Effector memory CD8-positive, alpha-beta T cell (primary cell): ENCODE measurements at regions not wholly inside any gene's neighbourhood (a gene's known extent, or its start where the extent isn't known, plus 50 kb on each side); places are given as distances from the start of the nearest gene placed in this dataset.

Source experiments
- ATAC-seq: fragments of 150-1000 bp; cut with Tn5 transposase; replicated peaks from 2 replicates; pipeline ENCODE4 v1.10.0; 2021; ENCODE audit warnings: mild to moderate bottlenecking, moderate library complexity
- DNase-seq, 3 experiments: peaks; one replicate each; pipeline ENCODE4 v3.0.0; 2021
- H3K27ac Mint-ChIP-seq, 2 donors: one replicate each; pipeline ENCODE4 v1.8.0; 2022; ENCODE audit warnings: mild to moderate bottlenecking in 2 of 2, mixed read lengths in 2 of 2, moderate library complexity in 2 of 2
- H3K27me3 Mint-ChIP-seq, 2 donors: one replicate each; pipeline ENCODE4 v1.8.0; 2022; ENCODE audit warnings: mixed read lengths in 2 of 2
- H3K36me3 Mint-ChIP-seq: one replicate; pipeline ENCODE4 v1.8.0; 2022; ENCODE audit warnings: mild to moderate bottlenecking, moderate library complexity, mixed read lengths; ENCODE audit not compliant: insufficient read depth
- H3K4me1 Mint-ChIP-seq, 2 donors: one replicate each; pipeline ENCODE4 v1.8.0; 2022; ENCODE audit warnings: low read depth in 2 of 2, mixed read lengths in 2 of 2
- H3K4me3 Mint-ChIP-seq, 2 donors: one replicate each; pipeline ENCODE4 v1.8.0; 2022; ENCODE audit warnings: mild to moderate bottlenecking in 2 of 2, mixed read lengths in 2 of 2, moderate library complexity in 2 of 2
- H3K9me3 Mint-ChIP-seq, 2 donors: one replicate each; pipeline ENCODE4 v1.8.0; 2022; ENCODE audit warnings: mixed read lengths in 2 of 2

DNA sequence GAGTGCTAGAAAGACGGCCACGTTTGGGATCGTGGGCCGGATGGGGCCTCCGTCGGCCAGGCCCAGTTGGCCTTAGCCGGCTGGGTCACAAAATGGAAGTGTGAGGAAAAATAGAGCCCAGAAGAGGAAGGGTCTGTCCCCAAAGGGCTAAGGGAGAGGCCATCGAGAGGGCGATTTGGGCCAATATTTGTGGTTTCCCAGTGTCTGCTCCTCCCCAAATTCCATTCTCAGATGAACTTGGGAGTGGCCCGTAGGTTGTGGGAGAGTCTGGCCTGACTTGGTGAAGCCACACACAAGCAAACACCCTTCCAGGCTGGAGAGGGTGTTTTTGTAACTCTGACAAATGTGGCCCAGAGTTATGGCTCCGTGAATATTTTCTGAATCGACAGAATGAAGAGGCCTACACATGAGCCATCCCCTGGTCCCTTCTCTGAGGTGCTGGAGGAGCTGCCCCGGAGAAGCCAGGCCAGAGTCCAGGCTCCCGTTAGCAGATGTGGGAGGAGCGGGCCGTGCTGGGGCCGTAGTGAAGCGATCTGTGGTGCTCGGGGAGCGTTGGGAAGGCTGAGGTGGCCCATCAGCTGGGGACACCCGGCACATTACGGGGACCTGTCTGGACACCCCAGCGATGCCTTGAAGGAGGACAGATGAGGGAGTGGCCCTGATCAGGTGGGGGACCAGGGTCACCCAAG, 73.5 kb upstream of the PPARA start:
- Mint-ChIP-seq H3K36me3 (no peaks in the 10 kb centered on the region), H3K27ac (no peak overlapping the region), H3K4me1 (peaks cover 8 to 32% of the 10 kb centered on the region in 2 donors), H3K9me3 (no peaks in the 10 kb centered on the region), H3K27me3 (peaks cover 0 to 32% of the 10 kb centered on the region in 2 donors), H3K4me3 (no peak overlapping the region)
- no peak for ATAC-seq
- DNase-seq, result no peak

DNA sequence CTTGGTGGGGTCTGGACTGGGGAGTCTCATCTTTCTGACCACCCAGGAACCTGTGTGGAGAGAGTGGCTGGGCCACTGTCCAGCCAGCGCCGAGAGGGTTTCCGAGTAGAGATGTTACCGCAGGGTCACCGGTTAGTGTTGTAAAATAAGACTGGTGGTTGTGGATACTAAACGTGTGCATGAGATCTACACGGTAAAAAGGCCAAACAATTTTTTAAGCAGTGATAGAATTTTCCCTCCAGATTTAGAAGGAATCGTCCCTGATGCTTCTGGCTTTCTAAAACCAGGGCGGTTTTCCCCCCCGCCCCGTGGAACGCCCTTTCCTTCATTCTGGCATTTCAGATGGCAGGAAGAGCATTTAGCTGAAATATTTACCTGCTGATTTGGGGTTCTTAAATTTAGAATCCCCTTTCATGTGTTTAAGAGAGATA, 72.6 kb upstream of the PPARA start:
- Mint-ChIP-seq H3K4me3 (no peak overlapping the region), H3K9me3 (no peaks in the 10 kb centered on the region), H3K27ac (peak overlapping the region in 1 of 2 donors; percentile 52), H3K4me1 (peaks cover 6 to 34% of the 10 kb centered on the region in 2 donors), H3K36me3 (no peaks in the 10 kb centered on the region), H3K27me3 (peaks cover 0 to 28% of the 10 kb centered on the region in 2 donors)
- DNase-seq (no peak), ATAC-seq (no peak)

DNA sequence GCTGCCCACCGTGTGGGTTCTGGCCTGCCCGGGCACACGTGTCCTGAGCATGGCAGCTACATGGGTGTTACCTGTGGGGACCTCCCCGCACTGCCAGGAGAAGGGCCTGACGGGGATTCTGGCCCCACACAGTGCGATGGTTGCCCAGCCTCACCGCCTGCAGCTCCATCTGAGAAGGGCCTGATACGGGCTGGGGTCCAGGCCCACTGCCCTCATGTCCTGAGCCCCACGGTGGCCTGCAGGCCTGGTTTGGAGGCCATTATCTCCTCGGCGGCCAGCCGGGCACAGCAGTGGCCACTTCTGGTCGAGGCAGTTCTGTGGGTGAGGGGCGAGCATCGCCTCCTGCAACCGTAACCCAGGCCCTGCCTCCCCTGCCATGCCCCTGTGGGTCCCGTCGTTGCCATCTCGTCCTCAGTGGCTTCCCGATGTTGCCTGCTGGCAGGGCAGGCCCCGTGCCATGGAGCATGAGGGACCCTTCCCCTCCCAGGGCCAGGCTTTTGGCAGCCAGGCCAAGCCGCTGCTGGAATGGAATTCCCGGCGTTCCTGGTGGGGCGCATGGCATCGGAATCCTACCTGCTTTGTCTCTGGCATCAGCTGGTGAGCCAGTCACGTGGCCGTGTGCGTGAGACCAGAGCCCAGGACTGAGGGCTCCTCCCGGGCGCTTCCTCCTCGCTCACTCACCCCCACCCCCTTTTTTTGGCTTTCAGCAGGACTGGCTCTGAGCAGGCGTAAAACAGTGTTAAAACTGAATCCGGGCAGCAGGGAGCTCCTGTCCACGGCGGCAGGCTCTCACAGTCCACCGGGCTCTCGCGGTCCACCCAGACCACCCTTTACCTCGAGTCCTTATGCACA, 71.9 kb upstream of the PPARA start:
- H3K27me3 Mint-ChIP-seq, result peaks cover 0 to 20% of the 10 kb centered on the region in 2 donors
- ATAC-seq (no peak), DNase-seq (no peak)
- peaks cover 6 to 27% of the 10 kb centered on the region in 2 donors for H3K4me1 Mint-ChIP-seq
- no peaks in the 10 kb centered on the region for H3K36me3 Mint-ChIP-seq
- no peaks in the 10 kb centered on the region for H3K9me3 Mint-ChIP-seq
- H3K4me3 Mint-ChIP-seq, result no peak overlapping the region
- H3K27ac Mint-ChIP-seq, result no peak overlapping the region

DNA sequence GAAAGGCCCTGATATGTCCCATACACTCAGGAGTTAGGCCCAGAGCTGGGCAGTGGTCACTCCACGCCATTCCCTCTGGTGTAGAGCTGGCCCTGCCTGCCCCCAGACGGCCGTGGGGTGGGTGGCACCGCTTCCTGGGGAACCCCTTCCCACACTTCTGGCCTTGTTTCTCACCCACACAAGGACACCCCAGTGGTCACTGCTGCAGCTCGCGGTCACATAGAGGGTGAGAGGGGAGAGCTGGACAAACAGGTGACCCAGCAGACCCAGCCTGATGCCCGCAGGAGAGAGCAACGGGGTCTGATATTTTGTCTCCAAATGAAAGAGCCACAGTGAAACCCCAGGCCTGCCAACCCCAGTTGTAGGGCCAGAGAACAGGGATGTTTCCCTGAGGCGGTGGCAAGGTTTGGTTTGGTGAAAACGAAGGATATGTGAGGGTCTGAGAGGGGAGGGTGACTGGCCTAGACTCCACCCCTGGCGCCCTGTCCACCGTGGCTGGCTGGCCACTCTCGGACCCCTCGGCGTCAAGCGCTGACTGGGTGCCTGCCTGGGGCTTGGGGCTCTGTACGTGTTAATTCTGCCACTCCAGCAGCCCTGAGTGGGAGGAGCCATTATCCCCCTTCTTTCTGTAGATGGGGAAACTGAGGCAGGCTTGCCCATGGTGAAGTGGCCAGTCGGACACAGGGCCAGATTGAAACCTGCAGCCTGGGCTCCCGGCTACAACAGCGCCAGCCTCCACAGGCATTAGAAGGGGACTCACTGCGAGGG, 71.0 kb upstream of the PPARA start:
- ATAC-seq (no peak), DNase-seq (no peak)
- Mint-ChIP-seq H3K9me3 (no peaks in the 10 kb centered on the region), H3K27ac (no peak overlapping the region), H3K4me1 (peaks cover 6 to 22% of the 10 kb centered on the region in 2 donors), H3K36me3 (no peaks in the 10 kb centered on the region), H3K4me3 (no peak overlapping the region), H3K27me3 (peaks cover 0 to 12% of the 10 kb centered on the region in 2 donors)

DNA sequence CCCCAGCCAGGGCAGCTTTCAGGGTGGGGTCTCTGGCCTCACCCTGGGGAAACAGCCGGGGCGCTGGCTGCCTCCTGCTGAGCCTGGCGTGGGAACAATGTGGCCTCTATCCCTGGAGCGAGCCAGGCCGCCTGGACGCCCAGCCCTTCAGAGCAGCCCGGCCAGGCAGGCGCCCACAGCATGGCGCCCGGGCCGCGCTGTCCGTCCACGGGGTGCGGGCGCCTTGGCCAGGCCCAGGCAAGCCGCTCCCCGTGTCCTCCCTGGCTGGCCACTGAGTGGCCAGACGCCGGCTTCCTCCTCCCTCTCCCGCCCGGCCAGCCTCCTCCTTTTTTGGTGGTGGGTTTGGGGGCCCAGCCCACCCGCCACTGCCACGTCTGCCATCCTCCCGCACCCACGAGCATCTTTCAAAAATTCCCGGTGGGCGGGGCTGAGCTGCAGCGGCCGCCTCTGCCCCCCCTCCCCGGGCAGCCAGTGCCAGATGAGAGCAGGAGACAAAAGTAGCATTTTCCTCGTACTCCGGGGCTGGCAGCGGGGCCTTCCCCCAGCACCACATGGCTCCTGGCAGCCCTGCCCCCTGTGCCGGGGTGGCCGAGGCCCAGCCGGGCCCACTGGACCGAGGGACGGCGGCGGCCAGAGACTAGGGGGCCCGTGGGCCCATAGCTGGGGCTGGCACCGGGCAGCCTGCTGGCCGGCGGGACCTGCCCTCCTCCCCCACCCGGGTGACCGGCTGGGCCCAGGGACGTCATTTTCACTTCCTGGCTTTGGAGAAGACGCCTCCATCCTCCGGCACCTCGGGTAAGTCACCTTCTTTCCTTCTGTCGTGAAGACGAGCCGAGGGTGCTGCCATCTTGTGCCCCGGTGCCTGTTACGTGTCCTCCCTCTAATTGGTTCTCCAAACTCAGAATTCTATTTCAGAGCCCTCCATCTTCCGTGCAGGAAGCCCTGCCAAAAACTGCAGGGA, 70.2 kb upstream of the PPARA start:
- peaks cover 1 to 20% of the 10 kb centered on the region in 2 donors for H3K4me1 Mint-ChIP-seq
- no peak for ATAC-seq
- no peaks in the 10 kb centered on the region for H3K9me3 Mint-ChIP-seq
- no peak for DNase-seq
- H3K36me3 Mint-ChIP-seq, result no peaks in the 10 kb centered on the region
- no peak overlapping the region for H3K4me3 Mint-ChIP-seq
- H3K27ac Mint-ChIP-seq, result peak overlapping the region in 1 of 2 donors; percentile 30
- peaks cover 0 to 12% of the 10 kb centered on the region in 2 donors for H3K27me3 Mint-ChIP-seq

DNA sequence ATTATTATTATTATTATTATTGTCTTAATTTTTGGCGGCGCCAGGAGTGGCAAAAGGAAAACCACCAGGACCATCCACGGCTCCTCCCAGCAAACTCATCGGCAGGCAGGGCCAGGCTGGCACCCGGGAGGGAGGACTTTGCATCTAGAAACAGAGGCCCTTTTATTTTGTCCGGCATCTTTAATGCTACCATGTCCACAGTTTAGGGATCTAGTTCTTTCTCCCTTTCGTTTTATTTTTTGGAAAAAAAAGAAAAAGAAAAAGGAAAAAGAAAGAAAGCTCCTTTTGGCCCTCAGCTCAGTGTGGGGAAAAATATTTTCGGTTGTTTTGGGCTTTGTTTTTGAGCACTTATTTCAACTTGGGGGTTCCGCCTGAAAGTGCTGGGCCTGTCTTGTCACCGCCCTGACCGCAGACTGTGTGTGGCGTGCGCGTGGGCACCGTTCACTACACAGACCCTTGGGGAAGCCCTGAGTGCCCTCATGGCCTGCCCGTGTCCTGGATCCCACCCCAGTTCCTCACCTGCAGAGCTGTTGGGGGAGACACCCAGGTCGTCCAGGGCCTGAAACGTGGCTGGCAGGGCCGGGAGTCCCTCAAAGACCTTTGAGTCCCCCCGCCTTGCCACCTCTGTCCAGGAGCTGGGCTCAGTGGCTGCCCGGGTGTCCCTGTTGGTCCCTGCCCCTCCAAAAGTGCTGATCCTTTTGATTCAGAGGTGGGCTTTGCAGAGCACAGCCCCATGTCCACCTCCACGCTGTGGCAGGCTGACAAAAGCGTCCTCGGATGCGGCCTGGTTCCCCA, 69.1 kb upstream of the PPARA start:
- Mint-ChIP-seq H3K4me3 (no peak overlapping the region), H3K36me3 (no peaks in the 10 kb centered on the region), H3K27ac (peak overlapping the region in 1 of 2 donors; percentile 30), H3K4me1 (peaks cover 0 to 16% of the 10 kb centered on the region in 2 donors), H3K27me3 (peaks cover 0 to 5% of the 10 kb centered on the region in 2 donors), H3K9me3 (no peaks in the 10 kb centered on the region)
- DNase-seq (no peak), ATAC-seq (no peak)

DNA sequence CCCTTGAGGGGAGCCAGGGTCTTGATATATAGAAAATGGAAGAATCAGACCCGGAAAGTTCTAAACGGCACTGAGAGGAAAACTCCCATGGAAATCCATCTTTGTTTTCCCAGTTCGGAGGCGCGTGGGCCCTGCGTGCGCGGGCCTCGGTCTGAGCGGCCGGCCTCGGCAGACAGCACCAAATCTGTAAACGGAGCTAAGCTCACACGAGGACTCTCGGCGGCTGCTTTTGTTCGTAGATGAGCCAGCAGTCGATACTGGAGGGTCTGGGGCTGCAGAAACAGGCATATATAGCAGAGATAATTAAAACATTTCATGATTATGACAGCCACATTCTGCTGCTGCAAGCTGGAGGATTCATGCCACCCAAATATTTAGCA, 68.5 kb upstream of the PPARA start:
- H3K4me1 Mint-ChIP-seq, result peaks cover 0 to 14% of the 10 kb centered on the region in 2 donors
- no peak overlapping the region for H3K4me3 Mint-ChIP-seq
- H3K36me3 Mint-ChIP-seq, result no peaks in the 10 kb centered on the region
- peak overlapping the region in 1 of 2 donors; percentile 22 for H3K27ac Mint-ChIP-seq
- H3K27me3 Mint-ChIP-seq, result no peaks in the 10 kb centered on the region
- ATAC-seq (no peak), DNase-seq (no peak)
- no peaks in the 10 kb centered on the region for H3K9me3 Mint-ChIP-seq

DNA sequence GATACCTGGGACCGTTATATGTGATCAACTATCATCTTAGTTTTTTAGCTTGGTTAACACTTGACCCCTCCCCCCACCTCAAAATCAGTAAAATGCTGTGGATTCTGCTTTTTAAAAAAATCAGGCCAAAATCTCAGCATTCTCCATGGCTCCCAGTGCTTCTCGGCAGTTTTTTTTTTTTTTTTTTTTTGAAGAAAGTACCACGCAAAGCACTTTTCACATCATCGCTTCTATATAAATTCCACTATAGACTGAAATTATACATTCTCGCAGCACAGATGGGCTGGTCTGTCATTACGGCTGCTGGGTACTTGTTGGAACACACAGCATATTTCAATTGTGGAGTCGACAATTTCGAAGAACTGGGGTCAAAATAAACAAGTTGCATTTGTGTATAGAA, 67.7 kb upstream of the PPARA start:
- no peaks in the 10 kb centered on the region for H3K9me3 Mint-ChIP-seq
- H3K27ac Mint-ChIP-seq, result no peak overlapping the region
- H3K4me1 Mint-ChIP-seq, result peaks cover 0 to 15% of the 10 kb centered on the region in 2 donors
- no peak overlapping the region for H3K4me3 Mint-ChIP-seq
- no peaks in the 10 kb centered on the region for H3K36me3 Mint-ChIP-seq
- no peaks in the 10 kb centered on the region for H3K27me3 Mint-ChIP-seq
- ATAC-seq, result no peak
- DNase-seq, result no peak

DNA sequence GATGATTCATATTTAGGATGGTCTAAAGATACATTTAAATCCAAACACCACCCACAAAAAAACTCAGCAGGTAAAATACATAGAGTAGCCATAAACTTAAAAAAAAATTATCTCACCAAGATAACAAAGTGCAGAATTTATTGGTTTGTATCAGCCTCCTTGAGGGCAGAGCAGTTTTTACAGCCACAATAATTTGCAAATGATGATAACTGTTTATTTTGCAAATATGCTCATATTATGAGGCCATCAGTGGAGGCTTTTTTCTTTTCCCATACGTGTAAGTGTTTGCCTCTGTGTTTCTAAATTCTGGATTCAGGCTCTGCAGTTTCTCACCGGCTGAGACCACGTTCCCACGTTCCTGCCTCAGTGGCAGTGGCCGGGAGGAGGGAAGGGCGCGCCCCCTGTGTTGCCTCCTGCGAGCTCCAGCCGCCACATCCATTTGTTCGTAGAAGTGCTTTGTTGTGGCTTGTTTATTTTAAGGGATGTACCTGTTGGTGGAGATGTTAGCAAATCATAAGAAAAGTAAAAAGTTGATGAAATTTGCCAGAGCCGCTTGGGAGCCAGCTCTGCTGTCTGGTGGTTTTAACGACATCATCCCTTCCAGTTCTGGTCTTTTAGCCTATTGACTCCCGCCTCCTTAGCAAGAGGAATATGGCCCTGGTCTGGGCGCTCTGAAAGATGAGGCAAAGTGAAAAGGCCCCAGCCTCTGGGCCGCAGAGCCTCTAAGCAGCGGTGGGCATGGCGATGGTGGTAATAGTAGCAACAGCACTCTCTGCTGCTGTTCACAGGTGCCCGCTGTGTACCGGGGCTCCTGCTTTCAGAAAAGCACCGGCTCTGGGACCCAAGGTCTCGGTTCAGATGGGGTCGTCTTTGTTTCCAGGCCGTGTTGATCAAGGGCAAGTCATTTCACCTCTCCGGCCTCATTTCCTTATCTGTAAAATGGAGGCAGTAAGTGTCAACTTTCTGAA, 66.7 kb upstream of the PPARA start:
- Mint-ChIP-seq H3K27ac (no peak overlapping the region), H3K4me1 (peaks cover 0 to 15% of the 10 kb centered on the region in 2 donors), H3K4me3 (no peak overlapping the region), H3K27me3 (no peaks in the 10 kb centered on the region), H3K9me3 (no peaks in the 10 kb centered on the region), H3K36me3 (no peaks in the 10 kb centered on the region)
- DNase-seq, result no peak
- no peak for ATAC-seq

DNA sequence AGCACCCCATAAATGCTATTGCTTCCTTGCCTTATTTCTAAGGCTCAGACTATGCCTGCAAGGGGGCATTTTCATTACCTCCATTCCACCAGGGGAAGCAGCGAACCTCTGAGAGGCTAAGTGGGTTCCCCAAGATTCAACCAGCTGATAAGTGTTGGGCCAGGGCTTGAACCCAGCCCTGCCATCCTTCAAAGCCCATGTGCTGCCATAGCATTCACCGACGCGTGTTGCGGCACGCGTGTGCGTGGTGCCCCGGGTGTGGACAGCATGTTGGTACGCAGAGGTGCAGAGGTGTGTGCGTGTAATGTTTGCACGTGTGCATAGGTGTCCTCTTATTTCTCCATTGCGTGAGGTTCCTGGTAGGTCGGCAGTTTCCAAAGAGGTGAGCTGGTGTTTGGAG, 66.0 kb upstream of the PPARA start:
- ATAC-seq (no peak), DNase-seq (no peak)
- Mint-ChIP-seq H3K36me3 (no peaks in the 10 kb centered on the region), H3K4me3 (no peak overlapping the region), H3K4me1 (peaks cover 0 to 15% of the 10 kb centered on the region in 2 donors), H3K9me3 (no peaks in the 10 kb centered on the region), H3K27me3 (no peaks in the 10 kb centered on the region), H3K27ac (no peak overlapping the region)
